ENCODE measurements at regions not wholly inside any gene's neighbourhood (a gene's known extent, or its start where the extent isn't known, plus 50 kb on each side); places are given as distances from the start of the nearest gene placed in this dataset.

DNA sequence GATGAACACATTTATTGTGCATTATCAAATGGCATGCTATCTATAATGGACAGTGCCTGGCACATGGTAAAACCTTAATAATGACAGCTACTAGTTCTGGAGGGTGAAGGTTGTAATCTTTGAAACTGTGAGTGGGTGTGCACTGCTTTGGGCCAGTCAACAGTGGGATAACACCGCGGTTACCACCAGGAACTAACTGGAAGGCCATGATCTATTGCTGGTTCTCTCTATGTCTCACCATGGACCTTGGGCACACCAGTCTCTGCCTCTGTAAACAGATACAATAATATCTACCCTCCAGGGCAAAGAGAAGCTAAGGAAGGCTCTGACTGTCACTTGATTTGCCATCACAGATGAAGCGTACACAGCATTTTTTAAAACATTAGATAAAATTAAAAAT, 198.6 kb upstream of the ESRRG start:
- TF ChIP-seq, protein P1, sequence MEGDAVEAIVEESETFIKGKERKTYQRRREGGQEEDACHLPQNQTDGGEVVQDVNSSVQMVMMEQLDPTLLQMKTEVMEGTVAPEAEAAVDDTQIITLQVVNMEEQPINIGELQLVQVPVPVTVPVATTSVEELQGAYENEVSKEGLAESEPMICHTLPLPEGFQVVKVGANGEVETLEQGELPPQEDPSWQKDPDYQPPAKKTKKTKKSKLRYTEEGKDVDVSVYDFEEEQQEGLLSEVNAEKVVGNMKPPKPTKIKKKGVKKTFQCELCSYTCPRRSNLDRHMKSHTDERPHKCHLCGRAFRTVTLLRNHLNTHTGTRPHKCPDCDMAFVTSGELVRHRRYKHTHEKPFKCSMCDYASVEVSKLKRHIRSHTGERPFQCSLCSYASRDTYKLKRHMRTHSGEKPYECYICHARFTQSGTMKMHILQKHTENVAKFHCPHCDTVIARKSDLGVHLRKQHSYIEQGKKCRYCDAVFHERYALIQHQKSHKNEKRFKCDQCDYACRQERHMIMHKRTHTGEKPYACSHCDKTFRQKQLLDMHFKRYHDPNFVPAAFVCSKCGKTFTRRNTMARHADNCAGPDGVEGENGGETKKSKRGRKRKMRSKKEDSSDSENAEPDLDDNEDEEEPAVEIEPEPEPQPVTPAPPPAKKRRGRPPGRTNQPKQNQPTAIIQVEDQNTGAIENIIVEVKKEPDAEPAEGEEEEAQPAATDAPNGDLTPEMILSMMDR (IDR thresholded peaks at IDR 0.05; ENCODE audit: low read depth, low read length, poor library complexity, severe bottlenecking), result no peak
- no peak for TF ChIP-seq EZH2phosphoT487 (IDR thresholded peaks at IDR 0.05; ENCODE audit: borderline replicate concordance, low read length)

All from DOHH2 (cell line).